Cardiac muscle cell (in vitro differentiated cells and primary cell): ENCODE measurements at regions not wholly inside any gene's neighbourhood (a gene's known extent, or its start where the extent isn't known, plus 50 kb on each side); places are given as distances from the start of the nearest gene placed in this dataset.

ENCODE experiments used
- DNase-seq, 2 donors: peaks; one replicate each; pipeline versions ENCODE4 v3.0.0 to v3.0.0-alpha.2; 2010 to 2017; ENCODE audit warnings: low read depth in 1 of 2, low spot score in 1 of 2
- H3K27ac ChIP-seq: fragments of 200-600 bp; sonication (generic); 2 replicates; pipeline ENCODE4 v1.5.1; 2016
- H3K27me3 ChIP-seq: fragments of 200-600 bp; sonication (generic); 2 replicates; pipeline ENCODE4 v1.6.0; 2016; ENCODE audit warnings: control low read depth
- H3K36me3 ChIP-seq: fragments of 200-600 bp; sonication (generic); 2 replicates; pipeline ENCODE4 v1.5.1; 2016; ENCODE audit warnings: control low read depth
- H3K4me1 ChIP-seq: fragments of 200-600 bp; sonication (generic); 2 replicates; pipeline ENCODE4 v1.8.1; 2017; ENCODE audit warnings: low read depth, mild to moderate bottlenecking, mixed run types
- H3K4me3 ChIP-seq: fragments of 200-600 bp; sonication (generic); 2 replicates; pipeline ENCODE4 v1.5.1; 2016; ENCODE audit warnings: mild to moderate bottlenecking
- H3K9me3 ChIP-seq: fragments of 200-600 bp; sonication (generic); 2 replicates; pipeline ENCODE4 v1.5.1; 2017; ENCODE audit warnings: low read depth, mild to moderate bottlenecking, control low read depth
- TF ChIP-seq, protein P1 (sequence below): IDR thresholded peaks from 2 replicates; pipeline ENCODE4 v1.5.1; 2012; ENCODE audit warnings: low read depth, mild to moderate bottlenecking, low read length

DNA sequence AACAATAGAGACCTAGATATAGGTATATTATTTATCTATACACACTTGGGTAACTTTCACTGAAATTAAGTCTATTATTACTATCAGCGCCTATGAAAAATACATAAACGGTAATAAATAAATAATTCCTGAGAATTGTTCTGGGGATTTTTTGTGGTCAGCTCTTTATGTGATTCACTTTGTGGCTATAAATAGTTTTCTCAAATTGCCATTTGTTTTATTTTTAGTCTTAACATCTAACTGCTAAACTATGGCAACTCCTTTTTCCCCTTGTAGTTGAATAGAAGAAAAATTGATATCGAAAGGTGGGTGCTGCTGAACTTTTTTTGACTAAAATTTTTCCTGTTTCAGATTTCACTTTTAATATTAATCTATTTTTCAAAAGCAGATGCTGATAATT lies 189.0 kb downstream of the VGLL3 start:
- H3K27ac ChIP-seq: no peak overlapping the region

DNA sequence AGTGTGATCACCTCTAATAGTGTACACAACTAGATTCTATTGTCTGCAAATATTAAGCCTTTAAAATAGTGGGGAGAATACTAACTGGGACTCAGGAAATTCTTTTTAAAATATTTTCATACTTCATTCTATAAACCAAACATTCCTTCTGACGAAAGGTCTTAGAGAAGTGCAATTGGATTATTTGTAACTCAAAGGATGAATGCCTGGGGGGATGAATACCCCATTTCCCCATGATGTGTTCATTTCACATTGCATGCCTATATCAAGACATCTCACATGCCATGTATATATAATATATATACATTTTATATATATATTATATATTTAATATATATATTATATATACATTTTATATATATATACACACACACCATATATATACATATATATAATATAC lies 189.9 kb downstream of the VGLL3 start:
- Histone ChIP-seq H3K9me3 (no peaks in the 10 kb centered on the region), H3K27me3 (no peaks in the 10 kb centered on the region), H3K27ac (no peak overlapping the region), H3K4me3 (no peak overlapping the region), H3K36me3 (no peaks in the 10 kb centered on the region), H3K4me1 (no peaks in the 10 kb centered on the region)
- no peak for DNase-seq
- TF ChIP-seq, protein P1, sequence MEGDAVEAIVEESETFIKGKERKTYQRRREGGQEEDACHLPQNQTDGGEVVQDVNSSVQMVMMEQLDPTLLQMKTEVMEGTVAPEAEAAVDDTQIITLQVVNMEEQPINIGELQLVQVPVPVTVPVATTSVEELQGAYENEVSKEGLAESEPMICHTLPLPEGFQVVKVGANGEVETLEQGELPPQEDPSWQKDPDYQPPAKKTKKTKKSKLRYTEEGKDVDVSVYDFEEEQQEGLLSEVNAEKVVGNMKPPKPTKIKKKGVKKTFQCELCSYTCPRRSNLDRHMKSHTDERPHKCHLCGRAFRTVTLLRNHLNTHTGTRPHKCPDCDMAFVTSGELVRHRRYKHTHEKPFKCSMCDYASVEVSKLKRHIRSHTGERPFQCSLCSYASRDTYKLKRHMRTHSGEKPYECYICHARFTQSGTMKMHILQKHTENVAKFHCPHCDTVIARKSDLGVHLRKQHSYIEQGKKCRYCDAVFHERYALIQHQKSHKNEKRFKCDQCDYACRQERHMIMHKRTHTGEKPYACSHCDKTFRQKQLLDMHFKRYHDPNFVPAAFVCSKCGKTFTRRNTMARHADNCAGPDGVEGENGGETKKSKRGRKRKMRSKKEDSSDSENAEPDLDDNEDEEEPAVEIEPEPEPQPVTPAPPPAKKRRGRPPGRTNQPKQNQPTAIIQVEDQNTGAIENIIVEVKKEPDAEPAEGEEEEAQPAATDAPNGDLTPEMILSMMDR: no peak

More for the DNA sequence above, 189.0 kb downstream of the VGLL3 start:
- TF ChIP-seq, protein P1: no peak
- no peaks in the 10 kb centered on the region for H3K36me3 ChIP-seq
- no peak for DNase-seq
- H3K9me3 ChIP-seq: no peaks in the 10 kb centered on the region
- H3K27me3 ChIP-seq: no peaks in the 10 kb centered on the region
- H3K4me1 ChIP-seq: no peaks in the 10 kb centered on the region
- H3K4me3 ChIP-seq: no peak overlapping the region

DNA sequence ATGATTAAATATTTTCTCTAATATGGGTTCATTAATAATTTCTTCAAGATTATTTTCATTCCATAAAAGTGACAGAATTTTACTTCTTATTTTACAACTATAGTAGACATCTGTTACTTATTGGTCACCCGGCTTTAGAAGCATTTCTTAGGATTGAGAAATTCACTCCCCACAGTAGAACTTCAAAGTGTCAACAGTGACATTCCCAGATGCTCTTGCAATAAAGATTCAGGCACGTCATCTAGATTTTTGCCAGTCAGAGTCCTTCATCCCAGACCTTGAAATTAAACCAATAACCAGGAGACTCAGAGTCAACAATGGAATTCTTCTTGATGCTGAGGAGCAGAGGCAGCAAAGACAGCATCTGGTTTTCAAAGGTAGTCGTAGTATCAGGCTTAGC lies 190.8 kb downstream of the VGLL3 start:
- TF ChIP-seq, protein P1: no peak
- Histone ChIP-seq H3K36me3 (no peaks in the 10 kb centered on the region), H3K4me1 (no peaks in the 10 kb centered on the region), H3K9me3 (no peaks in the 10 kb centered on the region), H3K27me3 (no peaks in the 10 kb centered on the region), H3K27ac (no peak overlapping the region), H3K4me3 (no peak overlapping the region)
- DNase-seq: no peak

DNA sequence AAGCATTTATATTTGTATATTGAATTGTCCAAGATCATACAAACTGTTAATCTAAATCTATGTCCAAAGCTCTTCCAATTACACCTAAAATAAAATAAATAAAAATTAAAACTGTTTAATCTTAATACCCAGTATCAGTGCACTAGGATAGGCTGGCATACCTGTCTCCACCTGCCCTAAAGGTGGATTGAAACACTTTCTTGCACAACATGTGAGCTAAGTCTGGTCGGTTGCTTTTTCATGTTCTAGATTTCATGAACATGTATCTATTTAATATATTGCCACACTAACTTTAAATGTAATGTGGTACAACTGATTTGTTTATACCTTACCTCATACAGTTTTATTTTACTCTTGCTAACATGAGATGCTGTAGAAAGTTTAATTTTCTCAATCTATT lies 193.0 kb downstream of the VGLL3 start:
- Histone ChIP-seq H3K4me3 (no peak overlapping the region), H3K4me1 (no peaks in the 10 kb centered on the region), H3K9me3 (no peaks in the 10 kb centered on the region), H3K36me3 (no peaks in the 10 kb centered on the region), H3K27ac (no peak overlapping the region), H3K27me3 (no peaks in the 10 kb centered on the region)
- TF ChIP-seq, protein P1: no peak
- no peak for DNase-seq

DNA sequence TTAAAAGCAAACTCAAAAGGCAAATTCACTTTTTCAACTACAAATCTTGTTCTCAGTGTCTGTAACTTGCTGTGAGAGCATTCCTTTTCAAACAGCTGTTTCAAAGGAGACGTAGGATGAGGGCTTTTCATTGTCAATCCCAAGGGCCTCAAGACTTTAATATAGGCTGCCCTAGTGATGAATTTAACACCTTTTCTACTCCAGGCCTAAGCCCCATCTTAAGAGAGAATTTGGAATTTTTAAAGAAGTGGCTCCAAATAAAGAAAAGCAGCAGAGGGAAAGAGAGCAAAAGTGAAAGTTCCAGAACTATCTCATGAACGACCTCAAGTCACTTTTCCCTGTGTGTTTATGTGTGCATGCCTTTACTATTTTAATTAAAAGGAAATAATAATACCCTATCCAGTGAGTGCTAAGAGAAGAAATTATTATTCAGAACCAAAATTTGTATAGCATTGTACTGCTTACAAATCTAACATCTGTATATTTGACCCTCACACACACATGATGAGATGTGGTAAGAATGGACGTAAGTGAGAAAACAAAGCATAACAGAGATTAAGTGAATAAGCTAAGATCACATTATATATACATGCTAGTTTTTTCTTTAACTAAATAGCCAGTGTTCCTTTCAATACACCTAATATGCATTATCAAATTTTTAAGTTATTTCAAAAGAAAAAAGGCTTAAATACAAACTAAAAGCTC lies 196.4 kb downstream of the VGLL3 start:
- peak in 1 of 2 donors; percentile 48 for DNase-seq
- no peak overlapping the region for H3K4me3 ChIP-seq
- TF ChIP-seq, protein P1: no peak
- H3K4me1 ChIP-seq: no peaks in the 10 kb centered on the region
- no peaks in the 10 kb centered on the region for H3K36me3 ChIP-seq
- H3K27me3 ChIP-seq: no peaks in the 10 kb centered on the region
- H3K9me3 ChIP-seq: no peaks in the 10 kb centered on the region
- no peak overlapping the region for H3K27ac ChIP-seq
